ENCODE measurements at regions not wholly inside any gene's neighbourhood (a gene's known extent, or its start where the extent isn't known, plus 50 kb on each side); places are given as distances from the start of the nearest gene placed in this dataset.

DNA sequence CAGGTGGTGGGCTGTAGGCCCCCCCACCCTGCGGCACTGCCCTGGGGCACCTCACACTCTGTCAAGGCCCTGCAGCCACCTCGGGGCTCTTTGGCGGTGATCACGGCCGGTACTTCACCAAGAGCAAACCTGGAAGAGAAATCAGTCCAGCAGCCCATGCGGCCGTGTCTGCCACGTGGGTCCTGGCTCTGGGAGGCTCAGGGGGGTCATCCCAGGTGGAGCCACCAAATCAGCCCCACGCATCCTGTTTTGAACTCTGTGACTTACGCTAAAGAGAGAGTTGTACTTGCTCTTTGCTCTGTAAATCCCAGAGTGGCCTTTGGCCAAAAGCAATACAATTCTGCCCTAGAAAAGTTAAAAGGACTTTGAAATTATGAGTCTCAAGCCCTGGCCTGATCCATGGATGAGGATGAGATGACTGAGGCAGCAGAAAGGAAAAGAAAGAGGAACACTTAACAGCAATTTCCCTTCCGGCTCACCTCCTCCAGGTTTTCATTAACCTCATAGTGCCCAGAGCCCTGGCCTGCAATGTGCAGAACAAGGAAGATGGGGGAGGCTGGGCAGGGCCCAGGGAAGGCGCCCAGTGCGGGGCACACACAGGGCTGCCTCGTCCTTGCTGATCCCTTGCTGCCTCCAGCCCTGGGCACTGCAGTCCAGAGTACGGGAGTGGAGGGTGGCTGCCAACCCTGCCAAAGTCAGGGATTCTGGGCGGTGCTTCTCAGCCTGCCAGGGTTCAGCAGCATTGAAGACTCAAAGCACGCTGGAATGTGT is 337.0 kb downstream of the MATN1 start:
- no peak overlapping the region for H3K4me3 ChIP-seq (ENCODE audit: low read length)
- no peaks in the 10 kb centered on the region for H3K36me3 ChIP-seq (ENCODE audit: insufficient read depth, low read length)
- no peaks in the 10 kb centered on the region for H3K9me2 ChIP-seq (ENCODE audit: insufficient read depth, low read length)
- no peaks in the 10 kb centered on the region for H4K20me1 ChIP-seq (ENCODE audit: insufficient read depth)
- TF ChIP-seq, protein P1, sequence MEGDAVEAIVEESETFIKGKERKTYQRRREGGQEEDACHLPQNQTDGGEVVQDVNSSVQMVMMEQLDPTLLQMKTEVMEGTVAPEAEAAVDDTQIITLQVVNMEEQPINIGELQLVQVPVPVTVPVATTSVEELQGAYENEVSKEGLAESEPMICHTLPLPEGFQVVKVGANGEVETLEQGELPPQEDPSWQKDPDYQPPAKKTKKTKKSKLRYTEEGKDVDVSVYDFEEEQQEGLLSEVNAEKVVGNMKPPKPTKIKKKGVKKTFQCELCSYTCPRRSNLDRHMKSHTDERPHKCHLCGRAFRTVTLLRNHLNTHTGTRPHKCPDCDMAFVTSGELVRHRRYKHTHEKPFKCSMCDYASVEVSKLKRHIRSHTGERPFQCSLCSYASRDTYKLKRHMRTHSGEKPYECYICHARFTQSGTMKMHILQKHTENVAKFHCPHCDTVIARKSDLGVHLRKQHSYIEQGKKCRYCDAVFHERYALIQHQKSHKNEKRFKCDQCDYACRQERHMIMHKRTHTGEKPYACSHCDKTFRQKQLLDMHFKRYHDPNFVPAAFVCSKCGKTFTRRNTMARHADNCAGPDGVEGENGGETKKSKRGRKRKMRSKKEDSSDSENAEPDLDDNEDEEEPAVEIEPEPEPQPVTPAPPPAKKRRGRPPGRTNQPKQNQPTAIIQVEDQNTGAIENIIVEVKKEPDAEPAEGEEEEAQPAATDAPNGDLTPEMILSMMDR (IDR thresholded peaks at IDR 0.05; ENCODE audit: poor library complexity, severe bottlenecking): no peak
- TF ChIP-seq EP300 (conservative IDR thresholded peaks at IDR 0.05; ENCODE audit: poor library complexity, severe bottlenecking) (no peak), EZH2 (IDR thresholded peaks at IDR 0.05; ENCODE audit: borderline replicate concordance, insufficient read depth, low read length, poor library complexity, severe bottlenecking) (no peak), POLR2AphosphoS5 (IDR thresholded peaks at IDR 0.05) (no peak), SMC3 (conservative IDR thresholded peaks at IDR 0.05; ENCODE audit: poor library complexity) (no peak), TAF1 (IDR thresholded peaks at IDR 0.05; ENCODE audit: low read depth) (no peak), RAD21 (conservative IDR thresholded peaks at IDR 0.05) (no peak), MXI1 (conservative IDR thresholded peaks at IDR 0.05; ENCODE audit: poor library complexity, severe bottlenecking) (no peak)
- TF ChIP-seq, protein P2, sequence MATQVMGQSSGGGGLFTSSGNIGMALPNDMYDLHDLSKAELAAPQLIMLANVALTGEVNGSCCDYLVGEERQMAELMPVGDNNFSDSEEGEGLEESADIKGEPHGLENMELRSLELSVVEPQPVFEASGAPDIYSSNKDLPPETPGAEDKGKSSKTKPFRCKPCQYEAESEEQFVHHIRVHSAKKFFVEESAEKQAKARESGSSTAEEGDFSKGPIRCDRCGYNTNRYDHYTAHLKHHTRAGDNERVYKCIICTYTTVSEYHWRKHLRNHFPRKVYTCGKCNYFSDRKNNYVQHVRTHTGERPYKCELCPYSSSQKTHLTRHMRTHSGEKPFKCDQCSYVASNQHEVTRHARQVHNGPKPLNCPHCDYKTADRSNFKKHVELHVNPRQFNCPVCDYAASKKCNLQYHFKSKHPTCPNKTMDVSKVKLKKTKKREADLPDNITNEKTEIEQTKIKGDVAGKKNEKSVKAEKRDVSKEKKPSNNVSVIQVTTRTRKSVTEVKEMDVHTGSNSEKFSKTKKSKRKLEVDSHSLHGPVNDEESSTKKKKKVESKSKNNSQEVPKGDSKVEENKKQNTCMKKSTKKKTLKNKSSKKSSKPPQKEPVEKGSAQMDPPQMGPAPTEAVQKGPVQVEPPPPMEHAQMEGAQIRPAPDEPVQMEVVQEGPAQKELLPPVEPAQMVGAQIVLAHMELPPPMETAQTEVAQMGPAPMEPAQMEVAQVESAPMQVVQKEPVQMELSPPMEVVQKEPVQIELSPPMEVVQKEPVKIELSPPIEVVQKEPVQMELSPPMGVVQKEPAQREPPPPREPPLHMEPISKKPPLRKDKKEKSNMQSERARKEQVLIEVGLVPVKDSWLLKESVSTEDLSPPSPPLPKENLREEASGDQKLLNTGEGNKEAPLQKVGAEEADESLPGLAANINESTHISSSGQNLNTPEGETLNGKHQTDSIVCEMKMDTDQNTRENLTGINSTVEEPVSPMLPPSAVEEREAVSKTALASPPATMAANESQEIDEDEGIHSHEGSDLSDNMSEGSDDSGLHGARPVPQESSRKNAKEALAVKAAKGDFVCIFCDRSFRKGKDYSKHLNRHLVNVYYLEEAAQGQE (IDR thresholded peaks at IDR 0.05; ENCODE audit: borderline replicate concordance): no peak
- H3K4me2 ChIP-seq (ENCODE audit: low read length): no peak overlapping the region
- H3K9ac ChIP-seq (ENCODE audit: low read length): no peak overlapping the region
- H3K9me3 ChIP-seq (ENCODE audit: low read length): no peaks in the 10 kb centered on the region
- no peaks in the 10 kb centered on the region for H3F3A ChIP-seq (ENCODE audit: insufficient read depth, low read length, poor library complexity, severe bottlenecking)
- no peak overlapping the region for H3K27ac ChIP-seq (ENCODE audit: low read length)
- no peaks in the 10 kb centered on the region for H3K79me2 ChIP-seq (replicated peaks; ENCODE audit: insufficient read depth, low read length)
- H2AFZ ChIP-seq (ENCODE audit: low read depth, low read length): no peak overlapping the region
- H3K27me3 ChIP-seq (ENCODE audit: insufficient read depth, low read depth, low read length): no peaks in the 10 kb centered on the region

DNA sequence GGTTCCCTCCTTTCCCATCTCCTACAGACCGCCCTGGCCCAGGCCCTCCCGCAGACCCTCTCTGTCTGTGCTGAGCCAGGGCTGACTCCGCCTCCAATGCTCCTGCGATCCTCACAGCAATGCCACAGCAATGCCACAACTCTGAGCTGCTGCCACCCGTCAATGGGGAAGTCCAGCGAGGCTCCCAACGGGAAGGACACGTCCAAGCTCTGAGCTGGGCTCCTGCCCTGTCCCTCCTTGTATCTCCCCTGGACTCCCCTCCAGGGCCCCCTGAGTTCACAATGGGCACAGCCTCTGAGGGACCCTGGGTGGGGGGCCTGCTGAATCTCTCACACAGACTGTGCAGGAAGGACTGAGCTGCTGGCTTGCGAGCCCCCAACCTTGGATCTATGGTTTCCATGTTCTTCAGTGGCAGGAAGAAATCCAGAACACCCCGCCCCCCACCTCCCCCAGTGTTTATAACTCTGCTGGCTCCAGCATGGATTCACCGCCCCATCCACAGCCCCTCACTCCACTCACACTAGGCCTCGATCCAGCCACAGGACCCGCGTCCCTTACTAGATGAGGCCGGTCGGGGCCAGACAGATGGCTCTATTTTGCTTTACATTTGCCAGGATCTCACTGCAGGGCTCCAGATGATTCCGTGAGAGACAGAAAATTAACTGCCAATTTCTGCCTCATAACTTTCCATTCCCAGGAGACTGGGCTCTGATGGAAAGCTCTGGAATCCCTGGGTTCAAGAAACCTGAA is 338.0 kb downstream of the MATN1 start:
- TF ChIP-seq TAF1 (IDR thresholded peaks at IDR 0.05; ENCODE audit: low read depth): no peak
- TF ChIP-seq RAD21 (conservative IDR thresholded peaks at IDR 0.05): no peak
- no peak for TF ChIP-seq SMC3 (conservative IDR thresholded peaks at IDR 0.05; ENCODE audit: poor library complexity)
- TF ChIP-seq POLR2AphosphoS5 (IDR thresholded peaks at IDR 0.05): no peak
- TF ChIP-seq, protein P1 (IDR thresholded peaks at IDR 0.05; ENCODE audit: poor library complexity, severe bottlenecking): no peak
- no peak for TF ChIP-seq EZH2 (IDR thresholded peaks at IDR 0.05; ENCODE audit: borderline replicate concordance, insufficient read depth, low read length, poor library complexity, severe bottlenecking)
- no peak for TF ChIP-seq EP300 (conservative IDR thresholded peaks at IDR 0.05; ENCODE audit: poor library complexity, severe bottlenecking)
- TF ChIP-seq, protein P2 (IDR thresholded peaks at IDR 0.05; ENCODE audit: borderline replicate concordance): no peak
- no peak for TF ChIP-seq MXI1 (conservative IDR thresholded peaks at IDR 0.05; ENCODE audit: poor library complexity, severe bottlenecking)
- no peak overlapping the region for H3K27ac ChIP-seq (ENCODE audit: low read length)
- H3K4me3 ChIP-seq (ENCODE audit: low read length): no peak overlapping the region
- no peak overlapping the region for H3K4me2 ChIP-seq (ENCODE audit: low read length)
- no peaks in the 10 kb centered on the region for H3F3A ChIP-seq (ENCODE audit: insufficient read depth, low read length, poor library complexity, severe bottlenecking)
- H2AFZ ChIP-seq (ENCODE audit: low read depth, low read length): no peak overlapping the region
- no peaks in the 10 kb centered on the region for H3K79me2 ChIP-seq (replicated peaks; ENCODE audit: insufficient read depth, low read length)
- H4K20me1 ChIP-seq (ENCODE audit: insufficient read depth): no peaks in the 10 kb centered on the region
- no peak overlapping the region for H3K9ac ChIP-seq (ENCODE audit: low read length)
- no peaks in the 10 kb centered on the region for H3K9me3 ChIP-seq (ENCODE audit: low read length)
- H3K36me3 ChIP-seq (ENCODE audit: insufficient read depth, low read length): no peaks in the 10 kb centered on the region
- no peaks in the 10 kb centered on the region for H3K9me2 ChIP-seq (ENCODE audit: insufficient read depth, low read length)
- no peaks in the 10 kb centered on the region for H3K27me3 ChIP-seq (ENCODE audit: insufficient read depth, low read depth, low read length)

Measured in neural cell (in vitro differentiated cells).